Fibroblast of gingiva (primary cell): ENCODE measurements at regions not wholly inside any gene's neighbourhood (a gene's known extent, or its start where the extent isn't known, plus 50 kb on each side); places are given as distances from the start of the nearest gene placed in this dataset.
"Not testable (repeated sequence)": the region's sequence is repeated elsewhere in the genome, so short reads cannot be mapped to it uniquely, and the experiment has no call there.

Experiments used
- DNase-seq: peaks from one replicate; pipeline ENCODE4 v3.0.0-alpha.2; 2011; ENCODE audit warnings: low read depth

- DNase-seq = no peak
These were observed 171.3 kb upstream of the NT5E start for GRCh38 chr6:85278466-85279035.

DNA sequence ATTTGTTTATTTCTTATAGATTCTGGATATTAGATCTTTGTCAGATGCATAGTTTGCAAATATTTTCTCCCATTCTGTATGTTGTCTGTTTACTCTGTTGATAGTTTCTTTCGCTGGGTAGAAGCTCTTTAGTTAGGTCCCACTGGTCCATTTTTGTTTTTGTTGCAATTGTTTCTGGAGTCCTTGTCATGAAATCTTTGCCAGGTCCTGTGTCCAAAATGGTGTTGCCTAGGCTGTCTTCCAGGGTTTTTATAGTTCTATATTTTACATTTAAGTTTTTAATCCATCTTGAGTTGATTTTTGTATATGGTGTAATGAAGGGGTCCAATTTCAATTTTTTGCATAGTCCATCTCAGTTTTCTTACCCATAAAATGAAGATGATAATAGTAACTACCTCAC is 173.9 kb upstream of the NT5E start:
- not testable (repeated sequence) for DNase-seq

DNA sequence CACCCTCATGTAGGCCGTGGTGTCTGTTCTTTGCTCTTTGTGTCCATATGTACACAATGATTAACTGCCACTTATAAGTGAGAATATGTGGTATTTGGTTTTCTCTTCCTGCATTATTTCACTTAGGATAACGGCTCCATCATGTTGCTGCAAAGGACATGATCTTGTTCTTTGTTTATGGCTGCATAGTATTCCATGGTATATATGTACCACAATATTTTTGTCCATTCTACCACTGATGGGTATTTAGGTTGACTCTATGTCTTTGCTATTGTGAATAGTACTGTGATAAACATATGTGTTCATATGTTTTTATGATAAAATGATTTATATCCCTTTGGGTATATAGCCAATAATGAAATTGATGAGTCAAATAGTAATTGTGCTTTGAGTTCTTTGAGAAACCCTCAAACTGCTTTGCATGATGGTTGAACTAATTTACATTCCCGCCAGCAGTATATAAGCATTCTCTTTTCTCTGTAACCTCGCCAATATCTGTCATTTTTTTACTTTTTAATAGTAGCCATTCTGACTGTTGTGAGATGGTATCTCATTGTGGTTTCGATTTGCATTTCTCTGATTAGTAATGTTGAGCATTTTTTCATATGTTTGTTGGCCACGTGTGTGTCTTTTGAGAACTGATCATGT is 174.4 kb upstream of the NT5E start:
- DNase-seq = no peak

DNA sequence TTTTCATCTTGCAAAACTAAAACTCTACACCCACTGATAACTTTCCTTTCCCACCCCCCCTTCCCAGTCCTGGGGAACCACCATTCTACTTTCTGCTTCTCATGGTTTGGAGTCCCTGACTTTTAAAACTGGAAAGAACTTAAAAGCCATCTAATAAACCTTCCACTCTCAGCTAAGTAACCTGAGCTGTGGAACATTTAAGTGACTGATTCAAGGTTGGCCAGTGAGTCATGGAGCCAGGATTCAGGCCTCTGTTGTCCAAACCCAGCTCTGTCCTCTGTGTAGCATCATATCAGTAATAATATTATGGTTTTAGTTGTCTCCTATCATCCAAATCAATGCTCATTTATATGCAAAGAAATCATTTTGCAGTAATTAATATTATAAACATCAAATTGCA is 176.0 kb upstream of the NT5E start:
- peak; percentile 21 for DNase-seq

DNA sequence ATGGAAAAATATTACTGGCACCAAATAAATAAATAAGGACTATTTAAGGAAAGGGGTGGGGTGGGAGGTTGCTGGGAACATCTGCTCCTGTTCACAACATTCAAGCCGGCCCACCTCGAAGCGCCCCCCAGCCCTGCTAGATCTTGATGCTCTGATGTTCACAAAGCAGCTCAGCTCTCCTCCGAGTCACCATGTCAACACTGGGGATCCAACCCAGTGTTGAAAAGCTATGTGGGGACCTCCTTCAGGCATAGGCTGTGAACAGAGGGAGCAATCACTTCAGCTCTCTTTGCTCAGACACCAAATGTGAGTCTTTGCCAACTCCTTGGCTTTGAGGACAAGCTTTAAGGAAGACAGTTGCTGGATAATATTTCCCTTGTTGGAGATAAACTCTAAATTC is 176.8 kb upstream of the NT5E start:
- no peak for DNase-seq

DNA sequence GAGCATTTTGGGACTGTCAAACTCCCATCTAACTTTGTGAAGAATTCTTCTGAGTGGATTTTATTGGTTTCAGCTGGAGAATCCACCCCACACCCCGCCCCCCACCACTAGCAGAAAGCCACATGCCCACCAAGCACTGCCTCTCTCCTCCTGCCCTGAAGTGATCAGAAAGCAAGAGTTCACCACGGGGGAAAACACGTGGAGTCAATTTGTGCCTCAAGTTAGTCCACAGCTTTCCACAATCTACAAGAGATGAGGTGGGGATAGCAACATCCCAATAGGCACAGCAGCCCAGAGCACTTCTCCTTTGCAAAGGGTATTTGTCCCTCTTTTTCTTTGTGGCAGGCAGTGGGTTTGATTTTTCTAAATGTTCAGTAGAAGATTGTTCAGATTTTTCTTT is 177.3 kb upstream of the NT5E start:
- no peak for DNase-seq

DNA sequence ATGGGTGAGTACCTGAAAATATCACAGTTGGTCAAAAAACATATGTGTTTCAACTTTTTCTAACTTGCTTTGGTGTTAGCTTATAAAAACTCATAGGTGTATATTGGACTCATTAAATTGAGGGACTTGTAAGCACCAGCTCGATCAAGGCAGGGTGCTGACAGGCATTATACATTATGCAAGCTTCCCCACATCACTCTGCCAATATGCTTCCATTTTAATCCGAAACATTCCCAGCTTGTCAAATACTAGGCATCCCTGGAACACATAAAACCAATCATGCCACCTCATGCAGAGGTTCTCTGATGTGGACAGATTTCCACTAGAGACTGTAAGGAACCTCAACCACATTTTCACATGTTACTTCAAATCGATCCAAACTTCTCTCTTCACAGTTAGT is 187.3 kb upstream of the NT5E start:
- no peak for DNase-seq

GRCh38 chr6:85261271-85261670 is 188.6 kb upstream of the NT5E start:
- DNase-seq = peak; percentile 81

GRCh38 chr6:85255661-85256060 is 194.2 kb upstream of the NT5E start:
- DNase-seq = no peak

GRCh38 chr6:85252552-85252951 is 197.3 kb upstream of the NT5E start:
- no peak for DNase-seq

DNA sequence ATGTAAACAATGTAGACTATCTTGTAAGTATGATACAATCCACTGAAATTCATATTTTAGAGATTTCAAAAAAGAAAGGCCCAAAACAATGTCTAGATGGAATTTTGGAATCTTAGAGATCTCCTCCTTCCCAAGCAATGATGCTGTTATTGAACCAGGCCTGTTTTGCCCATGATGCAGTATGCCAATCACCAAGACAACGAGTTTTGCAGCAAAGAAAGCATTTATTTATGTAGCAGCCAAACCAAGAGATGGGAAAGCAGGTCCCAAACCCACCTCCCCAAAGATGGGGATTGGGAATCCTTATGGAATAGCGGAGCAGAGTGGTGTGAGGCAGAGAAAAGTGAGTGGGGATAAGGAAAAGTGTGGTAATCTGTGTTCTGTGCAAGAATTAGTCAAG is 197.8 kb upstream of the NT5E start:
- no peak for DNase-seq

GRCh38 chr6:85251300-85251699 is 198.6 kb upstream of the NT5E start:
- DNase-seq = no peak

DNA sequence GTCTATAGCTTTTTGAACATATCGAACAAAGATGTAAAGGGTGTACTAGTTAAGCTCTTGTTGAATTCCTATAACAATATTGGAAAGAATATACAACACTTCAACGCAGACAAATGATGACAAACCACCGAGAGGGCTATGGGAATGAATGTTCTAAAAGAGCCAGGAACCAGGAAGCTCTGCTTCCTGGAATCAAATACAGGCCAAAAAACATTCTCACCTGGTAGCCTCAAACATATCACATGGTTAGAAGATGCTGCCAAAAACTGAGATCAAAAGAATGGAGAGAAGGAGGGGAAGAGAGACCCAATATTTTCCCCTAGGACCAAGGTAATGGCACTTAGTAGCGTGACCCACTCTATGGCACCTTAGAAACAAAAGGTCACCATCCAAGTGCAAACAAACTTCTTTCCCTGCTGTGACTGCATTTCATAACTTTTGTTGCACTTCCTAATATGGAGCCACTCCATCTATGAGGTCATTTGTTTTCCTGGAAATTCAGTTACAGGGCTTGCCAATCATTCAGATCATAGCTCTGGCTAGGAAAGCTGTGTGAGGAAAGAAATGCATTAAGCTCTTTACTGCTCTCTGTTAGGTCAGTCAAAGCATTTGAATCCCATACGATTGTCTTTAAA is 199.2 kb upstream of the NT5E start:
- peak; percentile 58 for DNase-seq

DNA sequence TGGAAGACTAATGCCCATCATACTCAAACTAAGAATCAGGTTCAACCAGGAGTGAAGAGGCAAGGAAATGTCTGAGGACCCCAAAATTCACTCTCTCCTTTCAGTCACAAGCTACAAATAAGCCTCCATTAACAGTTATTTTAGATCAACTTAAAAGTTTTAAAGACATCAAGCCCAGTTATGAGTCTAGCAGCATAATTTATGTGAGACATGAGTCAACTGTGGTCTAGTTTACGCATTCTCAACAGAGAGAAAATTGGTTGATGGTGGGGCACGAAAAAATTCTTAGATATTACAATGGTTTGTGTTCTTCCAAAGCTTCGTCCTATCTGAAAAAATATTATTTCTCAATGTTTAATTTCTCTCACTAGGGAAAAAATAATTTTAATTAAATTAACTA is 204.9 kb upstream of the NT5E start:
- DNase-seq = no peak

GRCh38 chr6:85241498-85242052 is 208.3 kb upstream of the NT5E start:
- no peak for DNase-seq

DNA sequence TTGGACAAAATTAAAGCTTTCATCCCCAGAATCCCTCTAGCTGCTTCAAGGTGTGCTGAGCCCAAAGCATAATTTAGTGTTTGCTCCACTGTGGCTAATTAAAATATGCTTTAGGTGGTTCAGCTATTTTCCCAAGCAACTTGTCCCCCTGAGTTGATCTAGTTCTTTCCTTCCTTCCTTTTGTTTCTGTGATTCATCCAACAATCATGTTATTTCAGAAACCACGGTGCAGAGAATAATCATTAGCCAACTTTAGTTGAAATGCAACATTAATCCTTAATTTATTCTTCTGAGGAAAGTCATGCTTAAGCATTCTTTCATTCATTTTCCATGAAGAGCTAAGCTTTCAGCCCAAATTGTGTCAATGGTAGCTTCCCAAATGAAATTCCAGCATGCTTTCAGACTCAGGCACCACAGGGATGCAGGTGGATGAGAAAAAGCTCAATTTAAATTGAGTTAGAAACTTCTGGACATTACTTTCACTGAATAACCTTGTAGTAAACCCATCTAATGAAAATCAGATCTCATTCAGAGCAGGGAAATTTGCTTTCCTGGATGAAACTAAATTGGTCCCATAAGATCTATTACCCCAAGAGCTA is 209.0 kb upstream of the NT5E start:
- DNase-seq = peak; percentile 10

GRCh38 chr6:85237478-85237877 is 212.4 kb upstream of the NT5E start:
- DNase-seq = no peak

DNA sequence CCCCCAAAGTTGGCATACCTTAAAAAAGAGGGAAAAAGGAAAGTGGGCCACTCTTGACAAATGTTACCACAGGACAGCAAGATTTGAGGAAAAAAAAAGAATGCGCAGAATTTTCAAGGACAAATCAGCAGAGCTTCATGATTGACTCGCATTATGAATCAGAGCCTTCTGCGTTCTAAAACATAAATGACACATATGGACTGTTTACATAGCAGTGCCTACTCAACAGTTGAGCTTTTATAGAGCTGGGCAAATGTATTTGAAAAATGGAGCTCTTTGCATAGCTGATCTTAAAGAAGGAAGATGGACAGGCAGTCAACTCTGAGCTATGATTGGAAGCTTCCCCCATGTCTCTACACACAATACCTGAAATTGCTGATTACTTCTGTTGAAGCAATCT is 213.2 kb upstream of the NT5E start:
- DNase-seq = no peak

GRCh38 chr6:85227345-85227744 is 222.5 kb upstream of the NT5E start:
- DNase-seq = not testable (repeated sequence)

DNA sequence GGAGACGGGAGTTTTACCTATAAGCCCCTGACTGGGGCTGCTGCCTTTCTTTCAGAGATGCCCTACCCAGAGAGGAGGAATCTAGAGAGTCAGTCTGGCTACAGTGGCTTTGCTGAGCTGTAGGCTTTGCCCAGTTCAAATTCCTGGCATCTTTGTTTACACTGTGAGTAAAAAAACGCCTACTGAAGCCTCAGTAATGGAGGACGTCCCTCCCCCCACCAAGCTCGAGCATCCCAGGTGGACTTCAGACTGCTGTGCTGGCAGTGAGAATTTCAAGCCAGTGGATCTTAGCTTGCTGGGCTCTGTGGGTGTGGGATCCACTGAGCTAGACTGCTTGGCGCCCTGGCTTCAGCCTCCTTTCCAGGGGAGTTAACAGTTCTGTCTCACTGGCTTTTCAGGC is 237.1 kb upstream of the NT5E start:
- not testable (repeated sequence) for DNase-seq

- no peak for DNase-seq
These were observed 254.6 kb upstream of the NT5E start for GRCh38 chr6:85195243-85195642.

GRCh38 chr6:85193339-85193738 is 256.5 kb upstream of the NT5E start:
- DNase-seq = no peak

GRCh38 chr6:85192596-85192995 is 257.3 kb upstream of the NT5E start:
- no peak for DNase-seq
